LNCaP clone FGC (cell line): ENCODE measurements at regions not wholly inside any gene's neighbourhood (a gene's known extent, or its start where the extent isn't known, plus 50 kb on each side); places are given as distances from the start of the nearest gene placed in this dataset.

ENCODE experiments used
- DNase-seq: peaks from one replicate; pipeline ENCODE4 v3.0.0-alpha.2; 2011; ENCODE audit warnings: low read depth
- H3K4me3 ChIP-seq: 2 replicates; pipeline ENCODE4 v1.5.1; 2011; ENCODE audit warnings: mild to moderate bottlenecking, low read depth, low read length, control low read depth
- CTCF ChIP-seq: IDR thresholded peaks from 2 replicates; pipeline ENCODE4 v1.5.1; 2012; ENCODE audit warnings: mild to moderate bottlenecking; ENCODE audit not compliant: control insufficient read depth, insufficient read depth; ENCODE audit errors: extremely low read depth

GRCh38 chr4:18556402-18556801 lies 534.8 kb upstream of the LCORL start:
- no peak overlapping the region for H3K4me3 ChIP-seq
- DNase-seq, result no peak
- no peak for TF ChIP-seq CTCF

GRCh38 chr4:18540349-18540748 lies 518.8 kb upstream of the LCORL start:
- no peak for DNase-seq
- H3K4me3 ChIP-seq, result no peak overlapping the region
- no peak for TF ChIP-seq CTCF

- DNase-seq, result no peak
- no peak overlapping the region for H3K4me3 ChIP-seq
- TF ChIP-seq CTCF, result no peak
Observed at GRCh38 chr4:18538121-18538520, 516.6 kb upstream of the LCORL start.

- no peak overlapping the region for H3K4me3 ChIP-seq
- DNase-seq, result no peak
- no peak for TF ChIP-seq CTCF
Observed at GRCh38 chr4:18536428-18536827, 514.9 kb upstream of the LCORL start.

- H3K4me3 ChIP-seq, result no peak overlapping the region
- no peak for DNase-seq
- no peak for TF ChIP-seq CTCF
Observed at GRCh38 chr4:18535948-18536347, 514.4 kb upstream of the LCORL start.

- no peak overlapping the region for H3K4me3 ChIP-seq
- TF ChIP-seq CTCF, result no peak
- DNase-seq, result no peak
Observed at GRCh38 chr4:18533262-18533775, 511.8 kb upstream of the LCORL start.

GRCh38 chr4:18531731-18532130 lies 510.2 kb upstream of the LCORL start:
- no peak for TF ChIP-seq CTCF
- H3K4me3 ChIP-seq, result no peak overlapping the region
- DNase-seq, result no peak
